NK-92 treated with Interleukin-12 subunit alpha and Interleukin-12 subunit beta, amount 100 ng/mL, for 24 hours (cell line): ENCODE measurements at regions not wholly inside any gene's neighbourhood (a gene's known extent, or its start where the extent isn't known, plus 50 kb on each side); places are given as distances from the start of the nearest gene placed in this dataset.
A peak's percentile ranks its signal among the peaks of the same experiment; 100 is the strongest.
"Not testable (repeated sequence)": the region's sequence is repeated elsewhere in the genome, so short reads cannot be mapped to it uniquely, and the experiment has no call there.

Experiments used
- DNase-seq: peaks from one replicate; lab custom pipeline; 2025; lab: John Stamatoyannopoulos, UW

- no peak for DNase-seq
Observed at GRCh38 chr4:3879681-3880614, 113.8 kb downstream of the ADRA2C start.

- peak; percentile 16 for DNase-seq
Observed at GRCh38 chr4:3880615-3881120, 114.5 kb downstream of the ADRA2C start.

- DNase-seq, result not testable (repeated sequence)
Observed at GRCh38 chr4:3882316-3882885, 116.2 kb downstream of the ADRA2C start.

GRCh38 chr4:3884261-3884660 lies 118.1 kb downstream of the ADRA2C start:
- not testable (repeated sequence) for DNase-seq

GRCh38 chr4:3893590-3893989 lies 127.4 kb downstream of the ADRA2C start:
- peak; percentile 11 for DNase-seq

GRCh38 chr4:3894086-3894959 lies 128.1 kb downstream of the ADRA2C start:
- DNase-seq, result not testable (repeated sequence)

- DNase-seq, result no peak
Observed at GRCh38 chr4:3896441-3896840, 130.3 kb downstream of the ADRA2C start.

- DNase-seq, result not testable (repeated sequence)
Observed at GRCh38 chr4:3896871-3897578, 130.8 kb downstream of the ADRA2C start.

GRCh38 chr4:3898098-3898497 lies 131.9 kb downstream of the ADRA2C start:
- no peak for DNase-seq

- DNase-seq, result not testable (repeated sequence)
Observed at GRCh38 chr4:3898928-3899327, 132.7 kb downstream of the ADRA2C start.

- not testable (repeated sequence) for DNase-seq
Observed at GRCh38 chr4:3904264-3904955, 138.2 kb downstream of the ADRA2C start.

- DNase-seq, result not testable (repeated sequence)
Observed at GRCh38 chr4:3909616-3910015, 143.4 kb downstream of the ADRA2C start.

GRCh38 chr4:3910161-3910950 lies 144.2 kb downstream of the ADRA2C start:
- DNase-seq, result not testable (repeated sequence)

- DNase-seq, result no peak
Observed at GRCh38 chr4:3911252-3911856, 145.2 kb downstream of the ADRA2C start.

- not testable (repeated sequence) for DNase-seq
Observed at GRCh38 chr4:3914511-3914910, 148.3 kb downstream of the ADRA2C start.

GRCh38 chr4:3919509-3919908 lies 153.3 kb downstream of the ADRA2C start:
- DNase-seq, result not testable (repeated sequence)

GRCh38 chr4:3921902-3922301 lies 155.7 kb downstream of the ADRA2C start:
- not testable (repeated sequence) for DNase-seq

GRCh38 chr4:3925841-3926240 lies 159.7 kb downstream of the ADRA2C start:
- not testable (repeated sequence) for DNase-seq

- not testable (repeated sequence) for DNase-seq
Observed at GRCh38 chr4:3926271-3926670, 160.1 kb downstream of the ADRA2C start.
